Upper lobe of right lung (tissue), 1 donor: ENCODE measurements at regions not wholly inside any gene's neighbourhood (a gene's known extent, or its start where the extent isn't known, plus 50 kb on each side); places are given as distances from the start of the nearest gene placed in this dataset.

Source experiments
- ATAC-seq: fragments of 200-7000 bp; cut with Tn5 transposase; one replicate; pipeline ENCODE4 v1.9.1; 2020; ENCODE audit warnings: mild to moderate bottlenecking, moderate library complexity
- DNase-seq: peaks from one replicate; pipeline ENCODE4 v3.0.0-alpha.2; 2020
- H3K27ac ChIP-seq: fragments of 200-600 bp; one replicate; pipeline ENCODE4 v1.8.0; 2022
- H3K27me3 ChIP-seq: fragments of 200-600 bp; one replicate; pipeline ENCODE4 v1.8.0; 2022; ENCODE audit warnings: mild to moderate bottlenecking
- H3K36me3 ChIP-seq: fragments of 200-600 bp; one replicate; pipeline ENCODE4 v1.8.0; 2022
- H3K4me1 ChIP-seq: fragments of 200-600 bp; one replicate; pipeline ENCODE4 v1.8.0; 2022
- H3K4me3 ChIP-seq: fragments of 200-600 bp; one replicate; pipeline ENCODE4 v1.8.0; 2022; ENCODE audit warnings: mild to moderate bottlenecking
- H3K9me3 ChIP-seq: fragments of 200-600 bp; one replicate; pipeline ENCODE4 v1.8.0; 2022
- intact Hi-C: fragments of 100-400 bp; cut with DNase I; formaldehyde crosslinking; loops from one replicate; pipeline ENCODE4 v1.11.0; 2022
- TF ChIP-seq, protein P1 (sequence below): fragments of 200-600 bp; IDR thresholded peaks from one replicate; pipeline ENCODE4 v1.8.0; 2022; ENCODE audit warnings: antibody characterized with exemption
- donor health status: DM: no; HTN: yes; CAD: no; lungs with severe emphysema.

DNA sequence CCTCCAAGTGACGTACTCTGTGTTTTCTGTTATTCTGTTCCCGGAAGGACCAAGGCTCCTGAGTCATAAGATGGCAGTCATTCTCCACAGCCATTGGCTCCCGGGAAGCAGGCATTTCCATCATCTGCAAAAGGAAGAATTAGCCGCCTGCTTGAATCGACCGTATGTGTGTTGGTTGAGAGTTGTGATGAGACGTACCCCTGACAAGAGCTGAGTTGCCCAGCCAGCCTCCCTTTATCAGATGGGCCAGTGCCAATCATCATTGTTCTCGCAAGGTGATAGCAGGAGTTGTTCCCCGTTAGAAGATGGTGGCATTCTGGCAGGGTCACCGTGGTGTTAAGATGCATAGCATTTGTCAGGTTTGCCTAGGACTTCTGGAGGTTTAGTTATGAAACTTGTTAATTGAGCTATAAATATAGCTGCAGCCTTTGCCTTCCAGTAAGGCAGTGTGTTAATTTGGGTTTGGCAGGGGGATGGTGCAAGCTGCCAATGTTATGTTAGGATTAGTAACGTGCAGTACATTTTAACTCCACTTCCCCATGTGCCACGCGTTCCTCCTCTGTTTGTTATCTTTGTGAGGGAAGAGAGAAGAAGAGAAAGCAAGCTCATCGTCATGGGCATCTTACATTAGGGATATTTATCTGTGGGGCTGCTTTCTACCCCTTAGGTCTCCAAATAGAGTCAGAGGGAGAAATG is 652.7 kb upstream of the FANCL start:
- intact Hi-C loops = no loop called here
- Histone ChIP-seq H3K36me3 (no peaks in the 10 kb centered on the region), H3K27me3 (no peaks in the 10 kb centered on the region), H3K27ac (no peak overlapping the region), H3K4me1 (no peaks in the 10 kb centered on the region), H3K9me3 (no peaks in the 10 kb centered on the region), H3K4me3 (no peak overlapping the region)
- ATAC-seq = no peak
- DNase-seq = no peak
- TF ChIP-seq, protein P1, sequence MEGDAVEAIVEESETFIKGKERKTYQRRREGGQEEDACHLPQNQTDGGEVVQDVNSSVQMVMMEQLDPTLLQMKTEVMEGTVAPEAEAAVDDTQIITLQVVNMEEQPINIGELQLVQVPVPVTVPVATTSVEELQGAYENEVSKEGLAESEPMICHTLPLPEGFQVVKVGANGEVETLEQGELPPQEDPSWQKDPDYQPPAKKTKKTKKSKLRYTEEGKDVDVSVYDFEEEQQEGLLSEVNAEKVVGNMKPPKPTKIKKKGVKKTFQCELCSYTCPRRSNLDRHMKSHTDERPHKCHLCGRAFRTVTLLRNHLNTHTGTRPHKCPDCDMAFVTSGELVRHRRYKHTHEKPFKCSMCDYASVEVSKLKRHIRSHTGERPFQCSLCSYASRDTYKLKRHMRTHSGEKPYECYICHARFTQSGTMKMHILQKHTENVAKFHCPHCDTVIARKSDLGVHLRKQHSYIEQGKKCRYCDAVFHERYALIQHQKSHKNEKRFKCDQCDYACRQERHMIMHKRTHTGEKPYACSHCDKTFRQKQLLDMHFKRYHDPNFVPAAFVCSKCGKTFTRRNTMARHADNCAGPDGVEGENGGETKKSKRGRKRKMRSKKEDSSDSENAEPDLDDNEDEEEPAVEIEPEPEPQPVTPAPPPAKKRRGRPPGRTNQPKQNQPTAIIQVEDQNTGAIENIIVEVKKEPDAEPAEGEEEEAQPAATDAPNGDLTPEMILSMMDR = no peak

GRCh38 chr2:58891828-58892377 is 650.8 kb upstream of the FANCL start:
- DNase-seq (no peak), ATAC-seq (no peak)
- TF ChIP-seq, protein P1 = no peak
- Histone ChIP-seq H3K27me3 (no peaks in the 10 kb centered on the region), H3K27ac (no peak overlapping the region), H3K4me3 (no peak overlapping the region), H3K36me3 (no peaks in the 10 kb centered on the region), H3K9me3 (no peaks in the 10 kb centered on the region), H3K4me1 (no peaks in the 10 kb centered on the region)
- intact Hi-C loops = no loop called here

- H3K27me3 ChIP-seq = no peaks in the 10 kb centered on the region
- ATAC-seq (no peak), DNase-seq (no peak)
- no peaks in the 10 kb centered on the region for H3K36me3 ChIP-seq
- intact Hi-C loops = no loop called here
- TF ChIP-seq, protein P1 = no peak
- H3K9me3 ChIP-seq = no peaks in the 10 kb centered on the region
- no peak overlapping the region for H3K4me3 ChIP-seq
- no peak overlapping the region for H3K27ac ChIP-seq
- H3K4me1 ChIP-seq = no peaks in the 10 kb centered on the region
Measured at GRCh38 chr2:58890865-58891525, 649.9 kb upstream of the FANCL start.

DNA sequence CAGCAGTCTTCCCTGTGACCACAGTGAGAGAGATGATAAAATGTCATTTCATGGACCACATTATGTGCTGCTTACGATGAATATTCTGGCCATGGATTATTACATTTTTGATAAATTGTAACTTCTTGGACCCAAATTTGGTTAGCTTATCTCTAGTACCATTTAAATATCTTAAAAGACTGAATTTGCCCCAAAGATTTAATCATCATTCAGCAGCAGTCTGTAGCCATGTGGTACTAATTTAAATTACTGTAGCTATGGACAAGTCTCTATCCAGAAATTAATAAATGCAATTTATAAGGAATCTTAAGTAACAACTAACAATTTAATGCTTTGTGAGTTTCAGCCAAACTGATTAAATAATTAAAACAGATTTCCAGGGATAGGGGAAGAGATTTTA is 644.9 kb upstream of the FANCL start:
- intact Hi-C loops = no loop called here
- ATAC-seq = no peak

DNA sequence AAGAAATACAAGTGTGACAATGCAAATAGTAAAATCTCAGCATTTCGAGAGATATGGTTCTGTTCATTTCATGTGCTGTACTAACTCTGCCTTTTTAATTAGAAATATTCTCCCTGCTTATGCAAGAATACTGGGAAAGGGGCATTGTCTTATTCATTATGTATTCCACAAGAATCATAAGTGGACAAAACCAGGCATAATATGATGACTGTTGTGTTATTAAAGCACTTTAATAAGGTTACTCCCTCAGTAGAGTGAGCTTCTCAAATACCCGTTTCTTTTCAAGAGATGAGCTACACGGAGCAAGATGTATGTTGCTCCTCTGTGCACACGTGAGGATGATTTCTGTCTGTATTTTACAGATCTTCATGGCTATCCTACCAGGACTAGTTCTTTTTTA is 638.7 kb upstream of the FANCL start:
- TF ChIP-seq, protein P1 = no peak
- H3K4me1 ChIP-seq = no peaks in the 10 kb centered on the region
- intact Hi-C loops = no loop called here
- no peaks in the 10 kb centered on the region for H3K27me3 ChIP-seq
- DNase-seq = no peak
- H3K4me3 ChIP-seq = no peak overlapping the region
- H3K9me3 ChIP-seq = no peaks in the 10 kb centered on the region
- no peaks in the 10 kb centered on the region for H3K36me3 ChIP-seq
- no peak for ATAC-seq
- H3K27ac ChIP-seq = no peak overlapping the region

More for the DNA sequence above, 644.9 kb upstream of the FANCL start:
- no peaks in the 10 kb centered on the region for H3K9me3 ChIP-seq
- no peaks in the 10 kb centered on the region for H3K36me3 ChIP-seq
- no peak for DNase-seq
- H3K4me1 ChIP-seq = no peaks in the 10 kb centered on the region
- no peaks in the 10 kb centered on the region for H3K27me3 ChIP-seq
- no peak overlapping the region for H3K4me3 ChIP-seq
- TF ChIP-seq, protein P1 = no peak
- no peak overlapping the region for H3K27ac ChIP-seq
